GM23248 (cell line): ENCODE measurements at regions not wholly inside any gene's neighbourhood (a gene's known extent, or its start where the extent isn't known, plus 50 kb on each side); places are given as distances from the start of the nearest gene placed in this dataset.

Experiments
- EZH2 ChIP-seq: fragments of 200-600 bp; sonication (generic); IDR thresholded peaks from 2 replicates; pipeline ENCODE4 v1.6.1; 2018; ENCODE audit warnings: antibody characterized with exemption, mild to moderate bottlenecking; ENCODE audit not compliant: insufficient read depth, poor library complexity, severe bottlenecking
- EZH2phosphoT487 ChIP-seq: fragments of 200-600 bp; sonication (generic); IDR thresholded peaks from 2 replicates; pipeline ENCODE4 v1.6.1; 2018; ENCODE audit warnings: antibody characterized with exemption, moderate library complexity, mild to moderate bottlenecking, low read depth; ENCODE audit not compliant: insufficient read depth

DNA sequence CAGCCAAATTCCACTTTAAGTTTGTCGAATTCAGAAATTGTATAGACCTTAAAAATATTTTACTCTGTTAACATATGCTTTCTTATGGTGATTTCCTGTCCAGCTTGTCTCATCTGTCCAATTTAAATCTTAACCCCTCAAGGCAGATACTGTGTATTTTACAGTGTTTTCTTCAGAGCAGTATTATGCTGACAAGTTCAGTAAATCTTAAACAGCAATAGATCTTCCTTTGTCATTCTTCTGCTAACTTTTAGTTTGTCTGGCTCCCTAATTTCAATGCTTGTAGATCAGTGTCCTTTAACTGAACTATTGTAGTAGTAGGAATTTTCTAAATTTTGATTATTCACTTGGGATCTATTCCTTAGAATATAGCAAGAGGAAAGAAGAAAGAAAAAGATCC lies 52.8 kb upstream of the MEIS1 start:
- TF ChIP-seq EZH2 (no peak), EZH2phosphoT487 (no peak)
